GM12872 (cell line): ENCODE measurements at regions not wholly inside any gene's neighbourhood (a gene's known extent, or its start where the extent isn't known, plus 50 kb on each side); places are given as distances from the start of the nearest gene placed in this dataset.

Source experiments
- TF ChIP-seq, protein P1 (sequence below): IDR thresholded peaks from 3 replicates; pipeline ENCODE4 v1.5.1; 2011; ENCODE audit warnings: low read depth, mild to moderate bottlenecking, low read length, moderate library complexity; ENCODE audit not compliant: insufficient read depth

DNA sequence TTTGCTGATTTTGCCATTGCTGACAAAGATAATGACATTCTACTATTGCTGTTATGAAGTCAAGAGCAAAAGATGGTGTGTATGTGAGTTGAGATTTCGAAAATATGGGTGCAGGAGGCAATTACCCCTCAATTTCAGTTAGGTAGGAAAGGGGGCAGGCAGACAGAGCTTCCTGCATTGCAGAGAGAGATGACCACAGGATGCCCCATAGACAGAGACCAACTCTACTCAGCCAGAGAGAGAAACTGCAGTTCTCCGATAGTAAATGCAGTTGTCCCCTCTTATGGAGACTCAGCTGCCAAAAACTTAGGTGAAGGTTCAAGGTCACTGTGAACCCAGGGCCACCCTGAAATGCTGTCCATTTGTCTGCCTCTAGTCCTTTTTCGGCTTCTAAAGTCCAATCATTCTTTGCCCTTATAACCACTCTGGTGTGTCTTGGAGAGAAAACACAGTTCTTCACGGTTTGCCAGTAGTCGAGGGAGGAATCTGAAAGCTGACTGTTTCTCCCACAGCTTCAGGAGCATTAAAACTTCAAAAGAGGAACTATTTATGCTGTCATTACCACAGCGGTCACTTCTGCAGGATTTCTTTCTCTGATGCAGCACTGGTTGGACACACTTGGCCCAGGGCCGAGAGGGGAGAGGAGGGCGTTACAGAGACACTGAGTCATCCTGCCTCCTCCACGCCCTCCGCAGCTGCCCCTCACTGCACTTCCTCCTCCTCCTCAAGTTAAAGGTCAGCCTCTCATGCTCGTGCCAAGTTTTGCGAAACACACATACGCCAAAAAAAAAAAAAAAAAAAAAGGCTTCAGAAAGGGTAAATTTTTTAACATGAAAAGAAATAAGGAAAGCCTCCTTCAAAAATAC lies 264.3 kb downstream of the FOXO1 start:
- TF ChIP-seq, protein P1, sequence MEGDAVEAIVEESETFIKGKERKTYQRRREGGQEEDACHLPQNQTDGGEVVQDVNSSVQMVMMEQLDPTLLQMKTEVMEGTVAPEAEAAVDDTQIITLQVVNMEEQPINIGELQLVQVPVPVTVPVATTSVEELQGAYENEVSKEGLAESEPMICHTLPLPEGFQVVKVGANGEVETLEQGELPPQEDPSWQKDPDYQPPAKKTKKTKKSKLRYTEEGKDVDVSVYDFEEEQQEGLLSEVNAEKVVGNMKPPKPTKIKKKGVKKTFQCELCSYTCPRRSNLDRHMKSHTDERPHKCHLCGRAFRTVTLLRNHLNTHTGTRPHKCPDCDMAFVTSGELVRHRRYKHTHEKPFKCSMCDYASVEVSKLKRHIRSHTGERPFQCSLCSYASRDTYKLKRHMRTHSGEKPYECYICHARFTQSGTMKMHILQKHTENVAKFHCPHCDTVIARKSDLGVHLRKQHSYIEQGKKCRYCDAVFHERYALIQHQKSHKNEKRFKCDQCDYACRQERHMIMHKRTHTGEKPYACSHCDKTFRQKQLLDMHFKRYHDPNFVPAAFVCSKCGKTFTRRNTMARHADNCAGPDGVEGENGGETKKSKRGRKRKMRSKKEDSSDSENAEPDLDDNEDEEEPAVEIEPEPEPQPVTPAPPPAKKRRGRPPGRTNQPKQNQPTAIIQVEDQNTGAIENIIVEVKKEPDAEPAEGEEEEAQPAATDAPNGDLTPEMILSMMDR: no peak

DNA sequence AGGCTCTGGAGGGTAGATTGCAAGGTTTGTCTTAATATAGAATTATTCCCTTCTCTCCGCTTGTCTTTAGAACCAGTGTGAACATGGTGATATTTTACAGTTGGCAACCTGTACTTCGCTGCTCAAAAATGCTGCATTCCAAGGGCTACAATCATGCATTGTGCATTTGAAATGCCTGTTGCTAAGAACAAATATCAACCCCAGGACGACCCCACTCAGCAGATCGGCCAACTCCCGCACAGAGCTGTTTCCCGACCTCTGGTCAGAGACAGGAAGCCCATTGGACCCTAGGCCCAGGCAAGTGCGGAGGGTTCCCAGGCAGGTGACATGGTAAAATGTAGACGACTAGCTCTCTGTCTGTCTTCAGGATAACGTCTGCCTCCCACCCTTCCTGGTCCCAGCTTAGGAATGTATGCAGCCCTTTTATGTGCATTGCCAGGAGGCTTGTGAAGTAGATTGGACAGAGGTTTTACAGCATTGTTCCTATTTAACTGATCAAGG lies 263.5 kb downstream of the FOXO1 start:
- TF ChIP-seq, protein P1: no peak

DNA sequence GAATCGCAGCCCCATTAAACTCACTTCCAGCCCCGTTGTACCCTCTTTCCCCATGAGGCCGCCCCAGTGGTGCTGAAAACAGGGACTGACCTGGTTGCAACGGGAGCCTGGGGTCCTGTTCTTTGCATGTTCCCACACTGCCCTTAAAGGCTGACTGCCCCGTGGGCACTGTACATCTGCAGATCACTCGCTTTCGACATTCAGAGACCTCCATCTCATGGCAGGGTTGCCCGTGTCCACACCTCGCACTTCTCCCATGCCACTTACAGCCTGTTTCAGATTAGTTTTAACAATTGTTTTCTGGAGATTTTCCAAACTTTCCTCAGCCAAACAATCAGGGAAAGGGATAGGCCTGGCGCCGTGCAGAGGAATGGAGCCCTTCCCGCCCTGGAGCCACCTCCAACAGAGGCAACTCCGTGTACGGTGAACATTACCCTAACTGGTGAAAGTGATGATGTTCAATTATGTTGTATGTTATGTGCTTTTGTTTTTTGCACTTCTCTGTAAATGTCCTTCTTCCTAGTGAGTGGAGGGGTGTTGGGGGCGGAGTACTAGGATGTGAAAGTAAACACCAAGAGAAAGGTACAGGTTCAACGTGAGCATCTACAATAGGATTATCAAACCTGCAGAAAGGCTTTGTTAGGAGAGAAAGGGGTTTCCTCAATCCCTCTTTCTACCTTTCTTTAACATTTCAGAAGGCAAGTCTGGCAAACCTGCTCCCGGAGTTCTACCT lies 262.8 kb downstream of the FOXO1 start:
- TF ChIP-seq, protein P1: no peak

DNA sequence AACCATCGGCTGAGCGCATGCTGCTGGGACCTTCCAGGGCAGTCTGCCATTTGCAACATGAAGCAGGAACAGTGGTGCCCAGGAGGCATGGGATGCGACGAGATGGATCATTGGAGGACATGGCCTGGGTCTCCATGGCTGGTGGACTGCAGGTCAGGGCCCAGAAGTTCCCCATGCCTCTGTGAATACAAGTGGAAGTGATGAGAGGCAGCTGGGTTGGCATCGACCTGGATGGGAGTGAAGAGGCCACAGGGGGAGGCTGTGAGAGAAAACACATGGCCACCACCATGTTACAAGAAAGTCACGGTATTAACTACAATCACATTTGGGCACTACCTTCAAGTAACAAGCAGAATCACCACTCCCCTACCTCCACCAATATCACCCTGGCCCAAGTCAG lies 262.0 kb downstream of the FOXO1 start:
- TF ChIP-seq, protein P1: no peak

DNA sequence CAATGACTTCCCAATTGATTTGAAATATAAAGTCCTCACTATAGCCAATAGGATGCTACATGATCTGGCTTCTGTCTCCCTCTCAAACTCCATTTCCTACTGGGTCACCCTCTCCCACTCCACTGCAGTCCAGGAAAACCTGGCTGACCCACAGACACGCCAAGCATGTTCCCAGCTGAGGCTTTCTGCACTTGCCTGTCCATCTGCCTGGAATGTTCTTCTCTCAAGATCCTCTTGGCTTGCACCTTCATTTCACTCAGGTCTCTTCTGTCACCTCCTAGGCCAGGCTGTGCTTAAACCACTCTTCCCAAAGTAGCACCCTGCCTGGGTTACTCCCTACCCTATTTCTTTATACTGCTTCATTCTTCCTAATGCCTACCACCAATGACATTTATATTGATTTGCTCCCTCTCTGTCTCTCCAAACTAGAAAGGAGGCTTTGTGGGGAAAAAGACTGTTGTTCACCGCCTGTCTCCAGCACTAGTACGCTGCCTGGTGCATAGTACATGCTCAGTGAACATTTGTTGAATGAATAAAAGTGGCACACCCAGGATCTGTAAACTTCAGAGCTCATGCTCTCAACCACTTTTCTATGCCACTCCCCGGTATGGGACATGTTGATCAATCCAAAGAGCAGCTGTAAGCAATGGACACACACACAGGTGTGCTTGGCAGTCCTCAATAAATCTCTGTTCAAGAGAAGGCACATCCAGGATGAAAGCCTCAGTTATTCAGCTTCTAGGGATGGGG lies 261.3 kb downstream of the FOXO1 start:
- TF ChIP-seq, protein P1: no peak

DNA sequence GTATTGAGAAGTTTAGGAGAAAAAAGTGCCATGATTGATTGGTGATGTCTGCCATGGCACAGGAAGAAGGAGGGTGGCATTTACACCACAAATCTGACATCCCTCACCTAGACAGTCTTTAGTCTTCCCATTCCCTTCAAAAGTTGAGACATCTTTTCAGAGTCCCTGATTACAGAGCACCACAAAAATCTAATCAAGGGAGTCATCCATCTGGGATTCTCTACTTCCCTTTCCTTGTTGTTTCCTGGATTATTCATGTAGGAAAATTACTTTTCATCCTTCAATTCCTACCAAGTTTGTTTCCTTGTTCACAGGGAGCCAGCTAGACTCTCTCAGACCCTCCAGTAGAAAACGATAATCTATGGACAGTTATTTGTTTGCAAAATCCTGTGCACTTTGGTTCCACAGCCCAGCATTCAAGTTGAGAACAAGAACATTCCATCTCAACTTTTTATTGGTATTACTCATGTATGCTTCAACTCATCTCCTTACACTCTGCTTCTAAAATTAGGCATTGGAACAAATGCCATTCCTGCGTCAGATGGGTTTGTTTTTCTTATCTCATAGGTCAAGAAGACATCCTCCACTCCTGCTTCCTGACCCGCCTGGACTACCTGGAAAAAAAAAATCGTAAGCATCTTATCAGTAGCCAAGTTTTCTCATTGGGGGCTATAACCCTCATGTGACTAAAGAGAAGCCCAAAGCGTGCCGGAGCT lies 259.9 kb downstream of the FOXO1 start:
- TF ChIP-seq, protein P1: no peak

DNA sequence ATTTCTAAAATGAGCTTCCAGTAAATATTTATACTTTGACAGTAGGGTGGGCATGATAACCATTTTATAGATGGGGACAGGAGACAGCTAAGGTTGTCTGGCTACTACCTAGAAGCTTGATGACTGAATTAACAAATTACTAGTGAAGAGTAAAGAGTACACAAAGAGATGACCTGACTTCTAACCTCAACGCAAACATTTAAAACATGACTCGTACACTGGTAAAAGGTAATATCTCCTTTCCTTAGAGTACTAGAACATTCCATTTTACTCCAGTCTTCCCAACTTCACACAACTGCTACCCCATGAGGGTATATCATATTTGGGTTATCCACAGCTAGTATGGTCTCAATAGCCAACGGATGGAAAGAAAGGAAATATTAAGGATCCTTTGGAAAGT lies 258.9 kb downstream of the FOXO1 start:
- TF ChIP-seq, protein P1: no peak
